GM21619 (cell line): ENCODE measurements at regions not wholly inside any gene's neighbourhood (a gene's known extent, or its start where the extent isn't known, plus 50 kb on each side); places are given as distances from the start of the nearest gene placed in this dataset.

Experiments
- ATAC-seq: cut with Tn5 transposase; IDR thresholded peaks from one replicate; pipeline ENCODE4 v1.9.1; 2021; ENCODE audit not compliant: unreplicated experiment

DNA sequence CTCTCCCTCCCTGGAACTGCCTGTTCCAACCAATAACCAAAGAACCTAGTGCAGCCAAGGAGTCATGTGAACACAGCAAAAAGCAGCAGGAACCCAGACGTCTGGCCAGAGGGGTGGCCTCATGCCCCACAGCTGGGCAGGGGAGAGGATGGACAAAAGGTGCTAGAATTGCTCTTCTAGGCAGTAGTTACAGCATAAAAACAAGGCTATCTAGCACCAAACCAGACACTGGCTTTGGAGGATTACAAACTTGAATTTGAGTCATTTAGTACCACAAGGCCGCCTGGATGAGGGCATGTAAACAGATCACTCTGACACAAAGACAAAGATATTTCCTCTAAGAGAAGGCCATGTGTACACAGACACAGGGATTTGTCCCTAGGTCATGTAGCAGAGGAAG, 423.3 kb upstream of the MAF start:
- ATAC-seq, result no peak

DNA sequence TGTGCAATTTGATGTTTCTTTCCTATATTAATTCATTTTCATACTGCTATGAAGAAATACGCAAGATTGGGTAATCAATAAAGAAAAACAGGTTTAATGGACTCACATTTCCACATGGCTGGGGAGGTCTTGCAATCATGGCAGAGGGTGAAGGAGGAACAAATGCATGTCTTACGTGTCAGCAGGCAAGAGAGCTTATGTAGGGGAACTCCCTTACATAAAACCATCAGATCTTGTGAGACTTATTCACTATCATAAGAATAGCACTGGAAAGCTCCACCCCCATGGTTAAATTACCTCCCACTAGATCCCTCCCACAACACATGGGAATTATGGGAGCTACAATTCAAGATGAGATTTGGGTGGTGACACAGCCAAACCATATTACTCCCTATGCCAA, 418.9 kb upstream of the MAF start:
- ATAC-seq, result no peak

DNA sequence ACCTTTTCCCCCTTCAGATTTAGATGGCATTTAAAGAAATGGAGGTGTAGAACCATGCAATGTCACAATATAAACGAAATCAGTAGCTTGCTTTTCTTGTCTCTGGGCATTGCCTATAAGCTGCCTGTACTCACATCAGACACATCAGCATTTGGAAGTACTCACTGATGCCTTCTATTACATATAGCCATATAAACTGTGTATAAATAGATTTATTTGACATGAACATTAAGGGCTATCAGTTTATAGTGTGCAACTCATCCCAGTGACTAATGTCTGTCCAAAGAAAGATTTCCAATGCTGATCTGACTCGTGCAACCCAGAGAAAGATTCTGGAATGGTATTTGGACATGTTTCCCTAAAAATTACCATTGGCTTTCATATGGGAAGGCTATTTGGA, 417.9 kb upstream of the MAF start:
- ATAC-seq, result no peak

DNA sequence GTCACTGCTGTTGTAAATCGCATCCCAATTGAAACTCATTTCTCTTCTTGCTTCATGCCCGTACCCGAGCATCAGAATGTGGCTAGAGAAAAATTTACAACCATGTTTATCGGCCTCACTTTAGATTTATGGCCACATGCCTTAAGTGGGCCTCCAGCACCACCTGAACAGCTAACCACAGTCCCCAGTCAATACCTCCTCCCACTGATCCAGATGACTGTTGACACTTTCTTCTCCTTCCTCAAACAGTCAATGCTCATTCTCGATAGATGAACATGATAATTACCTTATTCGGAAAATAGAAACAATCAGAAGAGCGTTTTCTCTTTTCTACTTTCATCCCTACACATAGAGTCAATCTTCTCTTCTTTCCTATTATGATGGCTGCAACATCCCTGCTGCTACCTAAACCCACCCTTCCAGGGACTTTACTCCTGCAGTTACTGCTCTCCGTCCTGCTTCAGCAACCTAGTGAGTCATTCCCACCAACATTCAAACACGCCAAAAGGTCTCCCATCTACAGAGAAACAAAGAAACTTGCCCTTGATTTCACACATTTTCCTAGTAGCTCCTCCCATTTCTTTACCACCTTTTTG, 416.3 kb upstream of the MAF start:
- ATAC-seq, result no peak

DNA sequence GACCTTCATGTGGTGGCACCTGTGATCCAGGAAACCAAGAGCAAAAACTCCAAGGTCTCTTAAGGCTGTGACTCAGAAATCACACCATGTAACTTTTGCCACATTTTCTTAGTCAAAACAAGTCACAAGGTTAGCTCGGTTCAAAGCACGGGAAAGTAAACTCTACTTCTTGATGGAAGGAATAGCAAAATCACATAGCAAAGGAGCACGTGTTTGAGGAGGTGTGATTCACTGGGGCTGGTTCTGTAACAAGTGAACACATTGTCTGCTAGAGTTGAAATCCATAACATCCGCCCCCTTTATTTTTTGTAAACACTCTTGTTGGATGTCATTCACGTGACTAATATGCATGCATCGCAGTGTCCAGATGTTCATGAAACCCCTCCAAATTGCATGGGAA, 415.0 kb upstream of the MAF start:
- no peak for ATAC-seq

DNA sequence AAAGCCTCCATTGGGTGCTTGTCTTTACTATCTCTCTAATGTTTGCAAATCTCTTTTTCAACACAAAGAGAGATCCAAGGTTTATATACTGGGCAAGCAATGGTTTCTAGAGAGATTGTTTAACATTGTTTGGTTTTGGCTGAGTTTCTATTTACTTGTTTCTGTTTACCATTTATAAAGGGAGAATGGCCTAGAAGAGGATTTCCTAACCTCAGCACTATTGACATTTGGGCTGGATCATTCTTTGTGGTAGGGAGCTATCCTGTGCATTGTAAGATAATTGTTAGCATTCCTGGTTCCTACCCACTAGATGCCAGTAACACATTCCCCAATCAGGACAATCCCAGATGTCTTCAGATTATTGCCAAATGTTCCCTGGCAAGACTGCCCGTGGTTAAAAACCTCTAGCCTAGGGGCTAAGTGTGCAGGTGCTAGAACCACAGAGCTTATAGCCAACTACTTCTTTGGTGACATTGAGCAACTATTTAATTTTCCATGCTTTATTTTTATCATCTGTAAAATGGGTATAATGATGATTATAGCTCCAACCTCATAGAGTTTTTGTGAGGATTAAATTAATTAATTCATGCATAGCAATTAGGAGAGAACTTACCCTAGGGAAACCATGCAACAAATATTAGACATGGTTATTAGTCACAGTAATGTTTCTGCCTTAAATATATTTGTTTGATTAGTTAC, 413.9 kb upstream of the MAF start:
- no peak for ATAC-seq

DNA sequence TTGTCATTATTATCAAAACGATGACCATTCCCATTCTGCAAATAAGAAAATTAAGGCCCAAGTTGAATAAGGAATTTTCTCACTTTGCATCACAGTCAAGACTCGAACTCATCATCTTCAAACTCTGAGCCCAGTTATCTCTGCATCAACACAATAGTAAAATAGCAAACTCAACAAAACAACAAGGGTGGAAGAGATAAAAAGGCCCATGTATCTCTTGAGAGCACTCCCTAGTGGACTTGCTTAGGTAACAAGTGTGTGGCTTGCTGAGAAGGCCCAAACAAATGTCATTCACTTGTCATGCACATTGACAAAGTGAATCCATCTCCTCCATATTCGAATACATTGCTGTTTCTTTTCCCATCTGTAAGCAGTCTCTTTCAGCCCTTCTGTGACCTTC, 412.0 kb upstream of the MAF start:
- no peak for ATAC-seq

DNA sequence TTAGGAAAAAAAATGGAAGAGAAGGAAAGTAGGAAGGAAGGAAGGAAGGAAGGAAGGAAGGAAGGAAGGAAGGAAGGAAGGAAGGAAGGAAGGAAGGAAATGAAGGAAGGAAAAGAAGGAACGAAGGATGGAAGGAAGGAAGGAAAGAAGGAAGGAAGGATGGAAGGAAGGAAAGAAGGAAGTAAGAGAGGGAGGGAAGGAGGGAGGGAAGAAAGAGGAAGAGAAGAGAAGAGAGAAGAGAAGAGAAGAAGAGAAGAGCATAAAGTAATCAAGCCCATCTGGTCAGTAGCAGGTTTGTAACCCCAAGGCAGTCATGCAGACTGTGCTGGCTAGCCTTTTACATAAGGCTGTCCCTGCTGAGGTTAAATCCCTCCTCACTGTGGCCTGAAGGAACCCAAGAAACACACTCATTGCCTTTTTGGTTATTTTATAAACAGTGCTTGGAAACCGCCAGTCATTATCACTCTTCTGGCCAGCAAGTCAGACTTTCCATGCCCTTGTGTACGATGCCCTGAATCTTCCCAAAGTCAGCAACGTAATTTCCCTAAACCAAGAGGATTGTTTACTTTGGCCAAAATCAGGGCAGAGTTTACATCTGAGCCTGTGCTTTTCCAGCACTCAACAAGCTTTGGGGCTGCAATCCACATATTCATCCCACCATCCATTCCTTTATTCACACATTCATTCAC, 409.6 kb upstream of the MAF start:
- no peak for ATAC-seq

DNA sequence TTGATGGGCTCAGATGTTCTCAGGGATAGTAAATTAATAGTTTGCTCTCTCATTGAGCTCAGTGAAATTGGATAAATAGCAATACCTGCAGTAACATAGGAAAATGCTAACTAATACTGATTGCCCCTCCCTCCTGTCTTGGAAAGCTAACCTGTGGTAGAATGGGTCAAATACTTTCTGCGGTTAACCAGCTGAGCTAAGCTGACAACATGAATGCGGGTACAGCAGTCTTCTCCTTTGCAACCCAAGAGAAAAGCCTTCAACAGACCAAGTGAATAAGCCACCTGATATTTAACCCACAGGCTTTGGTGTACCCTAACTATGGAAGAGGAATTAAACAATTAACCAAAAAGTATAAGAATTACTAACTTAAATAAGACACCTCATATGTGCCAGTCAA, 408.3 kb upstream of the MAF start:
- no peak for ATAC-seq

DNA sequence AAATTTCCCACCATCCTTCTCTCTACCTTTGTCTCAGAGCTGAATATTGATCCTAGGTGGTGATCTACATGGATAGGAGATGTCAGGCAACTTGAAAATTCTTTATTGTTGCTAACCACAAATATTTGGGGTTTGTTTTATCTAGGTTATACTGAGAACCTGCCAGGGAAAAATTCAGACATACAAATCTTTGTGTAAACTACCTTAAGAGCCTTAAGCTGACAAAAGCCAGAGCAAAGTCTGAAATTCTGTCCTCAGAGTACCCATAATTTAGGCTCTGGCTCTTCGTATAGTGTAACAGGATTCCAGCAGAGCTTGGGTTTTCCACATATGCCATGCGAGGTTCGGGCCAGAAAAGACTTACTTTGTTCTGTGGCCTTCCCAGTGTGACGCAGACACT, 406.7 kb upstream of the MAF start:
- no peak for ATAC-seq

DNA sequence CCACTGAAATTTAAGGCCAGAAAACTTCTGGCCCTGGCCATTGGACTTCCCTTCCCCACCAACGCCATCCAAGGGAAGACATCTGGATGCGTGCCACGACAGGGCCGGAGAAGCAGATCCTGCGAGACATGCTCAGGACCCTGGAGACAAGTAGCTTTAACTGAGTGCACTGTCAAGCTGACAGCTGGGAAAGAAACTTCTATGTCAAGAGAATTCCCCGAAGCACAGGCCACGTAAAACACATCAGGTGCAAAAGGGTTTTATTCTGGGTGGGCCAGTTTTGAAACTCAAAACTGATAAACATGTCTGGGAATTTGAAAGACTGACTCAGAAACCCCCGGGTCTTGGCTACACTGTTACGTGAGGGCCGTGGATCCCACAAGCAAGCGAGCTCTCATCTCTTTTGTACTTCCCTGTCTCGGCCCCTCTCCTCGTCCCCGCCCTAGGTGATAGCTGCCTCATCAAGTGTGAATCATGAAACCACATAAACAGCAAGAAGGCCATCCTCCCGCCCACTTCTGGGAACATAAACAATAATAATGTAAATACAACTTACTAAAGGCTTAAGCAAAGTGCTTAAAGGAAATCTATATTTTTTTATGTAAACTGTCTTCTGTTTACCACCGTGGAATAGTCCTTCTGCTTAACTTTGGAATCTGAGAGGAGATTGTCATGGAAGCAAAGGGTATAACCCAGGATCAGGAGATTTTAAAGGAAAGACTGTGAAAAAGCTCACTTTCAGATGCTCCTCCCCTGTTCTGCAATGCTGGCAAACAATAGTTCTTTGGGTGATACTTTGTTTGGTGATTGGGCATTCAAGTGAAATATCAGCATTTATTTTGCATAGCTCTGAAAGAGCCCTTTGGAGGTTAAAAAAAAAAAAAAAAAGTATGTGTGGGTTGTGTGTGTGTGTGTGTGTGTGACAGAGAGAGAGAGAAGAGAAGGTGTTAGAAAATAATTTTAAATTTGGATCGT, 406.0 kb upstream of the MAF start:
- no peak for ATAC-seq

DNA sequence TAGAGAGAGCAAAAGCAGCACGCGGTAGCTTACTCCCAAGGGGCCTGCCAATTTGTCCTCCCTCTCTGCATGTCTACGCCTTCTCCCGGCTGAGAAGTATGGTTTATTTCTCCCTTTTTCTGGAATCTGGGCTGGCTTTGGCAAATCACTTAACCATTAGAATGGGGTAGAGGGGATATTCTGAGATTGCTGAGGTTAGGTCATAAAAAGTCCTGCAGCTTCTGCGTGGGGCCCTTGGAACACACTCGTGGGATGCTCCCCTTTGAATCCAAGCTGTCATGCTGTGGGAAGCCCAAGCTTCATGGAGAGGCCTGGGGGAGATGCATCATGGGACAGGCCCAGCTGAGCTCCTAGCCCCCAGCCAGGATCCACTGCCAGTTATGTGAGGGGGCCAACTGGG, 403.6 kb upstream of the MAF start:
- no peak for ATAC-seq

DNA sequence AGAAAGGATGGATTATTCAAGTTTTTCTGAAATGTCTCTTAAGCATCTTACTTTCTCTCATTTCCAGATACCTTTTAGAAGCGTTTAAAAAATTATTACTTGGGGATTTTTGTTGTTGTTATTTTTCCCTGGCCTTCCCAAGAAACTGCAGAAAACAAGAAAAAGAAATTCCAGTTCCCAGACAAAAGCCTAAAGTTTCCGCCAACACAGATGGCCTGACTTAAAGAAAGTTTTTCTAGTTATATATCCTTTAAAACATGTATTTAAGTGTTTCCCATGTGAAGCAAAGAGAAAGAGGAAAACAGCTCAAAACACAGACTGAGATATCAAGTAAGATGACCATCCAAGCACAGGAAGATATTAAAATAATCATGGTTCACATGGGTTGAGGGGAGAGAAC, 401.7 kb upstream of the MAF start:
- no peak for ATAC-seq

DNA sequence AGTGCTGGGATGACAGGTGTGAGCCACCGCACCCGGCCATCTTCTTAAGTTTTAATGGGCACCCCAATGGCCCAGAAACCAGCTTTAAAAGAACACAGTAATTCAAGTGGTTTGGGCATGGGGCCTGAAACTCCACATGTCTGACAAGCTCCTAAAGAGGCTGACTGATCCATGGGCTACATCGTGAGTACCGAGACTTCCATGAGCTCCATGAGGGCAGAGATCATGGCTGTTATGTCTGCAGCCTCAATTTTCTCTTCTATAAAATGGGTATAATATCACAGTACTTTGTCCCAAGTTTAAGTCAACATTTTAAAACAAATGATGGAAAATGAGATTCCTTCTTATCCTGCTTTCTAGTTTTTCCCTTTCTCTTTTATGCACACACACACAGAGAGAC, 397.6 kb upstream of the MAF start:
- ATAC-seq, result no peak

DNA sequence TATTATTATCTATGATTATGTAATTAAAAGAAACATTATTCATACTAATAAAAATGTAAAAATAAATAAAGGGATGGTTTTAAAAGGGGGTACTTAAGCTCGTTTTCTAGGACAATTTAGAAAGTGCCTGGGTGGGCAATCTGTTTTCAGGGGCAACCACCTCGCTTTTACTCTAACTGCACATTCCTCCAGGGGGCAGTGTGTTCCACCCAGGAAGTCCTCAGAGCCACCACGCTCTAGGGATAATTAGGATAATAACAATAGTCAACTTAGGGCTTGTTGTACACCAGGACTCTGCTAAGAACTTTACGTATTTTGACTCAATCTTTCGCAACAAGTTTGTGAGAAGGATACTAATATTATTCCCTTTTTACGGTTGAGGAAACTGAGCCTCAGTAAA, 396.7 kb upstream of the MAF start:
- no peak for ATAC-seq

DNA sequence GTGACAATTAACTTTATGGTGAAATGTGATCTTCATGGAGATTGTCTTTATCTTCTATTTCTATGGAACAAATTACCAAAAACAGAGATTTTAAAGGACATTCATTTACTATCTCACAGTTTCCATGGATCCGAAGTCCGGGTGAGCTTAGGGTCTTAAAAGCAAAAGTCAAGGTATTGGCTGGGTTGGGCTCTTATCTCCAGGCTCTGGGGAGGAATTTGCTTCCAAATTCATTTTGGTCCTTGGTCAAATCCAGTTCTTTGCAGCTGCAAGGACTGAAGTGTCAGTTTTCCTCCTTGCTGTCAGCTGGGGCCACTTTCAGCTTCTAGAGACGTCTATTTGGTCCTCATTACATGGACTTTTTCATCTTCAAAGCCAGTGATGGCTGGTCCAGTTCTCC, 395.8 kb upstream of the MAF start:
- no peak for ATAC-seq

DNA sequence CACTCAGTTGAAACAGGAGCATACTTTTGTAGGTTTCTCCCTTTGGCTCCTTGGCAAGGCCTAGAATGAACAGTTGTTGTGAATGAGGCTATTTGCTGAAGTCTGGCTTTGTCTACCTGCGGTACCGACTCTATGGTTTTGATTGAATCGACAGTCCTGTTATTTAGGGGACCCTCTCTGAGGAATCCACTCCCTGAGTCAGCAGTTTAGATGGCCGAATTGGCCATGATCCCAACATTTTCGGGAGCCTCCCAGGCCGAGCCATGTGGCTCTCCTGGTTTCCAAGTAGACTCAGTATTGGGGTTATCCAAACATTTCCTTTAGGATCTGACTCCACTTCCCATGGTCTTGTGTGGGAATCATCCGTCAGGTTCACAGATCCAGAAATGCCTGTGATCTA, 394.8 kb upstream of the MAF start:
- no peak for ATAC-seq

DNA sequence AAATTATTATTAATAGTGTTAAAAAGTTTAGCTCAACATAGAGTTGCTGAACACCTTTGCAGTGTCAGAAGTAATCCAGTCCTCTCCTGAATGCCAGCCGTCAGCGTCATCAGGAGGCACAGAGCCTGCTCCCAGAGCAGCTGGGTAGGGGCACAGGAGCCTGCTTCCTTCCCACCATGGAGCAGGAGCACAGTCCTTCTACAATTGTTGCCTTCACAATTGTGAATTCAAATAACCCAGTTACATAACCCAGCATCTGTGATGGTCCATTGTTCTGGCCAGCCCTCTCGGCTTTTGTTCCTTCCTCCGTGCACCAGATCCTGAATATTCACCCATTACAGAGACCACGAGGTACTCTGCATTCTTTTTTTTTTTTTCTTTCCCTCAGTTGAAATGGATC, 393.9 kb upstream of the MAF start:
- ATAC-seq, result no peak

DNA sequence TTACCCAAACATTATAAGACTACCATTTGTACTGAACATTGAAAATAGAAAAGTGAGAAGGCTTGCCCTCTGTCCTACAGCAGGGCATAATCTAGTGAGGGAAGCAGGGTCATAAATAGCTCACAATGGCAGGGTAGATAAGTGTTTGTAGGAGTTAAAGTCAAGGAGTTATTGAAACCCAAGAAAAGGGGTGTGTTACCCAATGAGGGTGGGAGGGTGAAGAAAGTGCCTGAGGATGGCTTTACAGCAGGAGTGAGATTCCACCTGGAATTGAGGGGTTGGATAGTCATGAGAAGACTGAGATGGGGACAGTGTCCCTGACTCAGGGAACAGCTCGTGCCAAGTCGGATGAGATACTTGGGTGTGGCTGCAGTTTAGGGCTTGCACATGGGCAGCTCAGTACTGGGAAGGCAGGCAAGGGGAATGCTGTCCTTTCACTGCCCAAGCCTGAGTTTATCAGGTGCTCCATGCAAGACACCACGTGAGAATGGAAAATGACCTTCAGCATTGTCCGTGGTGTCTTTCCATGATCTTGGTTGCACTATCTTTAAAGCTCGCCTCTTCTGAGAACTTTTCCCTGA, 393.2 kb upstream of the MAF start:
- ATAC-seq, result no peak

DNA sequence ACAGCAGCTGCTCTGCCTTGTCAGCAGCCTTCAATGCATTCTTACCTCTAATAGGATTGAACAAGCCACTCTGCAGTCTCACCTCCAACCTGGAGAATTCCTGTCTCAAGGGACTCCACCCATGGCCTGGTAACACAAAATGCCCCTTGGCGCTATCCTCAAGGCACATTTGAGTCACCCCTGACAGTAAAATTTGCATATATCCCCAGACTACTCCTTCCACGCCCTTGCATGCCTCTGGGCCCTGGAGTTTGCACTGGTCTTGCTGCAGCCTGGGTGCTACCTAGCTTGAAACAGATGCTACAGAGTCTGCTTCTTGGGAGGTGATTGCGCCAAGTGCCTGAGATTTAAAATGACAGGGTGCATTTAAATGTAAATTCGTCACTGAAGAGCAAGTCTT, 391.4 kb upstream of the MAF start:
- ATAC-seq, result no peak

DNA sequence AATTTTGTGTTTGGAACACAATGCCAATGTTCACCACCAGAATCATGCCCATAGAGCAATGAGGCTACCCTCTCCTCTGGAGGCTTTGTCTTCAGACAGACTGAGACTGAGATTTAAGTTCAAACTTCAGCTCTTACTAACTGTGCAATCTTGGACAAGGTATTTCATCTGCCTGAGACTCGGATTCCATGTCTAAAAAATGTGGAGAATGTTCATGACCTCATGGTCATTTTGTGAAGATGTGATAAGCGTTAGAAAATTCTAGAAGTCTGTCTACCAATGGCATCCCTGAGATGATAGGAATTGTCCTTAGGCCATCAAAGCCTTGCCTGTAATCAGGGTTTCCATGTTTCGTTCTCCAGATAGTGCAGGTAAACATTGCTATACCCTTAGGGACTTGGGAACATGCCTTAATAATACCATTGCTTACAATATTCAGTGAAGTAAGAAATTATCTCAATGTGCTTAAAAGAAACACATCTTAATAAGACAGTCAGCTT, 388.2 kb upstream of the MAF start:
- no peak for ATAC-seq
